H9 (cell line): ENCODE measurements at regions not wholly inside any gene's neighbourhood (a gene's known extent, or its start where the extent isn't known, plus 50 kb on each side); places are given as distances from the start of the nearest gene placed in this dataset.

Source experiments
- DNase-seq: peaks from one replicate; pipeline ENCODE4 v3.0.0-alpha.2; 2017
- H2AFZ ChIP-seq: one replicate; pipeline ENCODE4 v1.6.1; 2013; ENCODE audit warnings: mild to moderate bottlenecking, low read length, control low read depth, moderate library complexity
- H2AK5ac ChIP-seq: 2 replicates; pipeline ENCODE4 v1.6.1; 2013; ENCODE audit warnings: low read length, control low read depth, mixed read lengths; ENCODE audit not compliant: insufficient read length
- H2BK120ac ChIP-seq: one replicate; pipeline ENCODE4 v1.6.1; 2013; ENCODE audit warnings: low read depth, mild to moderate bottlenecking, low read length, control low read depth, inconsistent platforms; ENCODE audit not compliant: poor library complexity, severe bottlenecking
- H2BK12ac ChIP-seq: 2 replicates; pipeline ENCODE4 v1.6.1; 2013; ENCODE audit warnings: low read length, control low read depth, mixed read lengths, low read depth; ENCODE audit not compliant: insufficient read length
- H2BK15ac ChIP-seq: 2 replicates; pipeline ENCODE4 v1.6.1; 2013; ENCODE audit warnings: low read depth, low read length, control low read depth
- H2BK20ac ChIP-seq: one replicate; pipeline ENCODE4 v1.6.1; 2013; ENCODE audit warnings: low read depth, mild to moderate bottlenecking, low read length, control low read depth, inconsistent platforms; ENCODE audit not compliant: poor library complexity, severe bottlenecking
- H2BK5ac ChIP-seq: 2 replicates; pipeline ENCODE4 v1.6.1; 2013; ENCODE audit warnings: low read length, control low read depth, mixed read lengths; ENCODE audit not compliant: insufficient read length
- H3K14ac ChIP-seq: 2 replicates; pipeline ENCODE4 v1.6.1; 2013; ENCODE audit warnings: low read length, control low read depth; ENCODE audit not compliant: insufficient read depth
- H3K18ac ChIP-seq: 2 replicates; pipeline ENCODE4 v1.6.1; 2013; ENCODE audit warnings: low read depth, mild to moderate bottlenecking, mixed read lengths, low read length, control low read depth; ENCODE audit not compliant: insufficient read length
- H3K23ac ChIP-seq: 2 replicates; pipeline ENCODE4 v1.6.1; 2013; ENCODE audit warnings: low read length, control low read depth, mixed read lengths, low read depth; ENCODE audit not compliant: insufficient read length
- H3K23me2 ChIP-seq: 2 replicates; pipeline ENCODE4 v1.6.1; 2013; ENCODE audit warnings: low read depth, mild to moderate bottlenecking, mixed read lengths, low read length, control low read depth; ENCODE audit not compliant: insufficient read length, poor library complexity, severe bottlenecking
- H3K27ac ChIP-seq: 2 replicates; pipeline ENCODE4 v1.5.1; 2013; ENCODE audit warnings: low read length, control low read depth, mixed read lengths, low read depth; ENCODE audit not compliant: insufficient read length
- H3K27me3 ChIP-seq: 2 replicates; pipeline ENCODE4 v1.6.1; 2013; ENCODE audit warnings: low read length, control low read depth, inconsistent platforms; ENCODE audit not compliant: insufficient read depth
- H3K4ac ChIP-seq: 2 replicates; pipeline ENCODE4 v1.6.1; 2013; ENCODE audit warnings: low read depth, mild to moderate bottlenecking, control low read depth, inconsistent platforms, low read length, moderate library complexity
- H3K4me1 ChIP-seq: 2 replicates; pipeline ENCODE4 v1.6.1; 2013; ENCODE audit warnings: low read length, control low read depth, inconsistent platforms; ENCODE audit not compliant: insufficient read depth
- H3K4me2 ChIP-seq: 2 replicates; pipeline ENCODE4 v1.6.1; 2013; ENCODE audit warnings: low read length, control low read depth, mixed read lengths; ENCODE audit not compliant: insufficient read length, insufficient read depth
- H3K56ac ChIP-seq: 2 replicates; pipeline ENCODE4 v1.6.1; 2013; ENCODE audit warnings: low read depth, mild to moderate bottlenecking, mixed read lengths, low read length, control low read depth; ENCODE audit not compliant: insufficient read length
- H3K79me1 ChIP-seq: 2 replicates; pipeline ENCODE4 v1.6.1; 2013; ENCODE audit warnings: low read depth, mild to moderate bottlenecking, moderate library complexity, low read length, control low read depth, inconsistent platforms; ENCODE audit not compliant: insufficient read depth, poor library complexity, severe bottlenecking
- H3K79me2 ChIP-seq: 2 replicates; pipeline ENCODE4 v1.6.1; 2013; ENCODE audit warnings: low read length, control low read depth, inconsistent platforms; ENCODE audit not compliant: insufficient read depth
- H3K9ac ChIP-seq: 2 replicates; pipeline ENCODE4 v1.6.1; 2013; ENCODE audit warnings: low read length, control low read depth, mixed read lengths; ENCODE audit not compliant: insufficient read length; ENCODE audit errors: extremely low read depth
- H3K9me3 ChIP-seq: one replicate; pipeline ENCODE4 v1.6.1; 2013; ENCODE audit warnings: low read depth, low read length, inconsistent platforms; ENCODE audit not compliant: control insufficient read depth
- H3T11ph ChIP-seq: one replicate; pipeline ENCODE4 v1.6.1; 2013; ENCODE audit warnings: mild to moderate bottlenecking, low read length, control low read depth, inconsistent platforms
- H4K20me1 ChIP-seq: one replicate; pipeline ENCODE4 v1.6.1; 2013; ENCODE audit not compliant: control insufficient read depth, insufficient read length, insufficient read depth
- H4K5ac ChIP-seq: 2 replicates; pipeline ENCODE4 v1.6.1; 2013; ENCODE audit warnings: low read depth, mild to moderate bottlenecking, mixed read lengths, low read length, control low read depth; ENCODE audit not compliant: insufficient read length
- H4K8ac ChIP-seq: replicated peaks from 2 replicates; pipeline ENCODE4 v1.6.1; 2013; ENCODE audit warnings: low read length, control low read depth, mixed read lengths, low read depth; ENCODE audit not compliant: insufficient read length
- H4K91ac ChIP-seq: 2 replicates; pipeline ENCODE4 v1.6.1; 2013; ENCODE audit warnings: low read depth, mild to moderate bottlenecking, moderate library complexity, mixed read lengths, low read length, control low read depth; ENCODE audit not compliant: insufficient read length
- H3K27ac Mint-ChIP-seq, 3 experiments: 2 replicates in 2 of 3; 3 replicates in 1 of 3; pipeline ENCODE4 v1.8.0; 2020 to 2021; ENCODE audit warnings: mixed read lengths in 3 of 3, mild to moderate bottlenecking in 1 of 3, moderate library complexity in 1 of 3
- H3K27me3 Mint-ChIP-seq: 2 replicates; pipeline ENCODE4 v1.8.0; 2021; ENCODE audit warnings: low read depth, mild to moderate bottlenecking, moderate library complexity, mixed read lengths
- H3K36me3 Mint-ChIP-seq, 3 experiments: 2 replicates in 2 of 3; 3 replicates in 1 of 3; pipeline ENCODE4 v1.8.0; 2020 to 2021; ENCODE audit warnings: low read depth in 3 of 3, mixed read lengths in 3 of 3; ENCODE audit not compliant: insufficient read depth in 1 of 3
- H3K4me1 Mint-ChIP-seq, 2 experiments: 2 replicates each; pipeline ENCODE4 v1.8.0; 2020; ENCODE audit warnings: mixed read lengths in 2 of 2
- H3K4me3 Mint-ChIP-seq, 2 experiments: 2 replicates in 1 of 2; 3 replicates in 1 of 2; pipeline ENCODE4 v1.8.0; 2020 to 2021; ENCODE audit warnings: mild to moderate bottlenecking in 2 of 2, mixed read lengths in 2 of 2, moderate library complexity in 1 of 2
- H3K9me3 Mint-ChIP-seq, 2 experiments: 2 replicates in 1 of 2; 3 replicates in 1 of 2; pipeline ENCODE4 v1.8.0; 2020; ENCODE audit warnings: mild to moderate bottlenecking in 2 of 2, mixed read lengths in 2 of 2, moderate library complexity in 1 of 2
- WGBS: extraction: QIAGEN DNeasy Blood & Tissue Kit; methylation state at CpG from one replicate; pipeline ENCODE4 v1.1.7; 2013; ENCODE audit warnings: missing lambda C conversion rate, low lambda C conversion rate, mixed read lengths; ENCODE audit not compliant: insufficient read length; ENCODE audit errors: extremely low coverage; 5-methylcytosine and 5-hydroxymethylcytosine counted together
- TF ChIP-seq, protein P1 (sequence below): fragments of 200-600 bp; sonication (generic); conservative IDR thresholded peaks from 3 replicates; pipeline ENCODE4 v1.8.0; 2021; ENCODE audit warnings: antibody characterized with exemption, mild to moderate bottlenecking

DNA sequence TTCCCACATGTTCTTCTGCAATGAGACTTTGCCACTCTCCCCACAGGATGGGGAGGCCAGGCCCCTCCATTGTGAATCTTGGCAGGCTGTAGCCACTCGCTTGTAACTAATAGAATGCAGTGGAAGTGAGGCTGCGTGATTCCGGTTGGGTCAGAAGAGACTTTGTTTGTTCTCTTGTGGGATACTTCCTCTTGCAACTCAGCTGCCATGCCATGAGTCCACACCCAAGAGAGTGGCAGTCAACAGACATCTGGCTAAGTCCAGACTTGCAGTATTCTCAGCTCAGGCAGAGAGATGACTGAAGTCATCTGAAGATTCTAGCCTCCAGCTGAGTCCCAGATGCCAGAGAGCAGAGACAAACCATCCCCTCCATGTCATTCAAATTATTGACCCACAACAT, 153.4 kb upstream of the GDF10 start:
- Mint-ChIP-seq H3K36me3 (no peaks in the 10 kb centered on the region), H3K9me3 (peaks cover 2 to 3% of the 10 kb centered on the region in 2 experiments; a peak in 2 of 5 replicates), H3K27ac (no peak overlapping the region), H3K27me3 (peaks cover 14% of the 10 kb centered on the region), H3K4me1 (no peaks in the 10 kb centered on the region), H3K4me3 (no peak overlapping the region)
- Histone ChIP-seq H2AFZ (no peak overlapping the region), H3K79me1 (no peaks in the 10 kb centered on the region), H3K23me2 (no peaks in the 10 kb centered on the region), H3K4me1 (no peaks in the 10 kb centered on the region), H3K79me2 (no peaks in the 10 kb centered on the region), H4K8ac (no peak overlapping the region), H4K91ac (no peak overlapping the region), H3K4ac (no peak overlapping the region), H3K9me3 (no peaks in the 10 kb centered on the region), H2BK20ac (no peak overlapping the region), H2BK5ac (no peak overlapping the region), H4K20me1 (no peaks in the 10 kb centered on the region), H3K14ac (no peak overlapping the region), H3K9ac (no peak overlapping the region), H2BK15ac (no peak overlapping the region), H2AK5ac (no peak overlapping the region), H2BK120ac (no peak overlapping the region), H3K18ac (no peak overlapping the region), H3K23ac (no peak overlapping the region), H3K27ac (no peak overlapping the region), H3K56ac (no peak overlapping the region), H3T11ph (no peak overlapping the region), H3K4me2 (no peak overlapping the region), H2BK12ac (no peak overlapping the region), H4K5ac (no peak overlapping the region), H3K27me3 (no peaks in the 10 kb centered on the region)
- DNase-seq, result no peak
- TF ChIP-seq, protein P1, sequence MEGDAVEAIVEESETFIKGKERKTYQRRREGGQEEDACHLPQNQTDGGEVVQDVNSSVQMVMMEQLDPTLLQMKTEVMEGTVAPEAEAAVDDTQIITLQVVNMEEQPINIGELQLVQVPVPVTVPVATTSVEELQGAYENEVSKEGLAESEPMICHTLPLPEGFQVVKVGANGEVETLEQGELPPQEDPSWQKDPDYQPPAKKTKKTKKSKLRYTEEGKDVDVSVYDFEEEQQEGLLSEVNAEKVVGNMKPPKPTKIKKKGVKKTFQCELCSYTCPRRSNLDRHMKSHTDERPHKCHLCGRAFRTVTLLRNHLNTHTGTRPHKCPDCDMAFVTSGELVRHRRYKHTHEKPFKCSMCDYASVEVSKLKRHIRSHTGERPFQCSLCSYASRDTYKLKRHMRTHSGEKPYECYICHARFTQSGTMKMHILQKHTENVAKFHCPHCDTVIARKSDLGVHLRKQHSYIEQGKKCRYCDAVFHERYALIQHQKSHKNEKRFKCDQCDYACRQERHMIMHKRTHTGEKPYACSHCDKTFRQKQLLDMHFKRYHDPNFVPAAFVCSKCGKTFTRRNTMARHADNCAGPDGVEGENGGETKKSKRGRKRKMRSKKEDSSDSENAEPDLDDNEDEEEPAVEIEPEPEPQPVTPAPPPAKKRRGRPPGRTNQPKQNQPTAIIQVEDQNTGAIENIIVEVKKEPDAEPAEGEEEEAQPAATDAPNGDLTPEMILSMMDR, result no peak
- no CpG with 5 or more reads among the region's 3 CpGs for WGBS
